H1 (cell line): ENCODE measurements at regions not wholly inside any gene's neighbourhood (a gene's known extent, or its start where the extent isn't known, plus 50 kb on each side); places are given as distances from the start of the nearest gene placed in this dataset.

Experiments
- CTCF ChIA-PET: fragments of 300-600 bp; sonication (Branson Sonifier 250); formaldehyde crosslinking; loops from one replicate; lab custom pipeline; 2021; ENCODE audit not compliant: partially characterized antibody; lab: Charles Lee
- POLR2A ChIA-PET: fragments of 300-600 bp; sonication (Branson Sonifier 250); formaldehyde crosslinking; loops from one replicate; lab custom pipeline; 2021; ENCODE audit warnings: inconsistent platforms; ENCODE audit not compliant: partially characterized antibody; lab: Charles Lee
- DNase-seq, 2 experiments: peaks; one replicate each; pipeline versions ENCODE4 v3.0.0 to v3.0.0-alpha.2; 2010 to 2022; ENCODE audit warnings: low spot score in 2 of 2, low read depth in 1 of 2, mixed read lengths in 1 of 2
- FAIRE-seq: peaks from 2 replicates; lab custom pipeline; 2011; peaks lifted over from hg19 to GRCh38; lab: Jason Lieb, UNC
- H2AFZ ChIP-seq: 2 replicates; pipeline ENCODE4 v1.8.1; 2012; ENCODE audit warnings: low read length, inconsistent platforms
- H2AK5ac ChIP-seq: 2 replicates; pipeline ENCODE4 v1.6.1; 2013; ENCODE audit warnings: low read depth, low read length
- H2BK120ac ChIP-seq: replicated peaks from 2 replicates; pipeline ENCODE3; 2013; ENCODE audit warnings: low read depth, low read length, inconsistent platforms
- H2BK12ac ChIP-seq: 2 replicates; pipeline ENCODE4 v1.6.1; 2013; ENCODE audit warnings: low read depth, low read length
- H2BK15ac ChIP-seq: 2 replicates; pipeline ENCODE4 v1.6.1; 2013; ENCODE audit warnings: low read length
- H2BK20ac ChIP-seq: 2 replicates; pipeline ENCODE4 v1.6.1; 2013; ENCODE audit warnings: low read length
- H2BK5ac ChIP-seq: 2 replicates; pipeline ENCODE4 v1.6.1; 2013; ENCODE audit warnings: low read depth, low read length
- H3K14ac ChIP-seq: 2 replicates; pipeline ENCODE4 v1.6.1; 2013; ENCODE audit warnings: inconsistent platforms; ENCODE audit not compliant: insufficient read length
- H3K18ac ChIP-seq: 2 replicates; pipeline ENCODE4 v1.6.1; 2013; ENCODE audit warnings: low read length; ENCODE audit errors: extremely low read depth
- H3K23ac ChIP-seq: 2 replicates; pipeline ENCODE4 v1.6.1; 2013; ENCODE audit warnings: inconsistent platforms; ENCODE audit not compliant: insufficient read length
- H3K23me2 ChIP-seq: 2 replicates; pipeline ENCODE4 v1.6.1; 2013; ENCODE audit warnings: low read depth, low read length
- H3K27ac ChIP-seq: 2 replicates; pipeline ENCODE4 v1.6.1; 2011; ENCODE audit warnings: low read depth, low read length, inconsistent platforms
- H3K27me3 ChIP-seq, 4 experiments: replicated peaks in 1 of 4; 1 replicate in 1 of 4; 2 replicates in 3 of 4; pipeline versions ENCODE4 v1.6.1 to v1.8.1; 2011 to 2013; ENCODE audit warnings: low read length in 3 of 4, mild to moderate bottlenecking in 3 of 4, inconsistent platforms in 2 of 4, mixed read lengths in 2 of 4, moderate library complexity in 1 of 4; ENCODE audit not compliant: control insufficient read depth in 3 of 4, insufficient read depth in 3 of 4; ENCODE audit errors: extremely low read depth in 1 of 4
- H3K36me3 ChIP-seq, 4 experiments: 2 replicates each; pipeline versions ENCODE4 v1.6.1 to v1.8.1; 2011 to 2013; ENCODE audit warnings: mild to moderate bottlenecking in 4 of 4, low read length in 3 of 4, moderate library complexity in 2 of 4, control low read depth in 1 of 4, inconsistent platforms in 1 of 4; ENCODE audit not compliant: insufficient read depth in 4 of 4, control insufficient read depth in 2 of 4
- H3K4ac ChIP-seq: replicated peaks from 2 replicates; pipeline ENCODE3; 2013; ENCODE audit warnings: low read length, low read depth, mixed read lengths, inconsistent platforms; ENCODE audit not compliant: insufficient read length
- H3K4me1 ChIP-seq, 4 experiments: replicated peaks in 1 of 4; 1 replicate in 1 of 4; 2 replicates in 3 of 4; pipeline versions ENCODE4 v1.6.1 to v1.8.1; 2011 to 2013; ENCODE audit warnings: low read length in 3 of 4, inconsistent platforms in 2 of 4, mixed read lengths in 1 of 4; ENCODE audit not compliant: insufficient read depth in 4 of 4, control insufficient read depth in 3 of 4
- H3K4me2 ChIP-seq, 2 experiments: 2 replicates each; pipeline versions ENCODE4 v1.6.1 to v1.8.1; 2011 to 2013; ENCODE audit warnings: low read depth in 2 of 2, low read length in 2 of 2, control low read depth in 1 of 2, inconsistent platforms in 1 of 2, mild to moderate bottlenecking in 1 of 2; ENCODE audit not compliant: insufficient read depth in 1 of 2
- H3K4me3 ChIP-seq, 4 experiments: fragments of 200-600, 300-600 bp in 1 of 4; sonication (generic), shearing (Covaris generic), sonication (Bioruptor Twin) in 1 of 4; 2 replicates each; pipeline versions ENCODE4 v1.5.1 to v1.8.1; 2011 to 2016; ENCODE audit warnings: low read length in 4 of 4, low read depth in 3 of 4, control low read depth in 2 of 4, inconsistent platforms in 2 of 4, mild to moderate bottlenecking in 2 of 4, mixed read lengths in 1 of 4, moderate library complexity in 1 of 4; ENCODE audit not compliant: insufficient read depth in 2 of 4; ENCODE audit errors: extremely low read depth in 1 of 4
- H3K56ac ChIP-seq: replicated peaks from 2 replicates; pipeline ENCODE3; 2013; ENCODE audit warnings: low read depth, mild to moderate bottlenecking, mixed read lengths, low read length, inconsistent platforms; ENCODE audit not compliant: insufficient read length
- H3K79me1 ChIP-seq: 2 replicates; pipeline ENCODE4 v1.6.1; 2013; ENCODE audit warnings: low read depth, low read length, control low read depth
- H3K79me2 ChIP-seq, 2 experiments: 2 replicates each; pipeline versions ENCODE4 v1.6.1 to v1.8.1; 2012 to 2013; ENCODE audit warnings: low read length in 2 of 2, mild to moderate bottlenecking in 2 of 2, inconsistent platforms in 1 of 2; ENCODE audit not compliant: insufficient read depth in 2 of 2, control insufficient read depth in 1 of 2
- H3K9ac ChIP-seq, 4 experiments: replicated peaks in 1 of 4; 1 replicate in 1 of 4; 2 replicates in 3 of 4; pipeline versions ENCODE4 v1.6.1 to v1.8.1; 2011 to 2013; ENCODE audit warnings: low read depth in 3 of 4, low read length in 3 of 4, control low read depth in 2 of 4, mild to moderate bottlenecking in 2 of 4, moderate library complexity in 2 of 4, inconsistent platforms in 1 of 4; ENCODE audit errors: extremely low read depth in 1 of 4
- H3K9me3 ChIP-seq, 2 experiments: 2 replicates each; pipeline versions ENCODE4 v1.6.1 to v1.8.1; 2012 to 2013; ENCODE audit warnings: mild to moderate bottlenecking in 2 of 2, moderate library complexity in 2 of 2, control low read depth in 1 of 2, inconsistent platforms in 1 of 2, low read depth in 1 of 2, low read length in 1 of 2, mixed read lengths in 1 of 2; ENCODE audit not compliant: insufficient read depth in 2 of 2
- H4K20me1 ChIP-seq, 2 experiments: replicated peaks in 1 of 2; 2 replicates each; pipeline versions ENCODE3 to v1.8.1; 2011 to 2013; ENCODE audit warnings: inconsistent platforms in 2 of 2, low read length in 2 of 2, mild to moderate bottlenecking in 1 of 2; ENCODE audit not compliant: insufficient read depth in 2 of 2, control insufficient read depth in 1 of 2
- H4K5ac ChIP-seq: 2 replicates; pipeline ENCODE4 v1.6.1; 2013; ENCODE audit warnings: low read length, low read depth, mixed read lengths, inconsistent platforms; ENCODE audit not compliant: insufficient read length
- H4K8ac ChIP-seq: 2 replicates; pipeline ENCODE4 v1.8.0; 2013; ENCODE audit warnings: mild to moderate bottlenecking, moderate library complexity, low read length, inconsistent platforms; ENCODE audit not compliant: insufficient read depth; ENCODE audit errors: extremely low read depth
- H4K91ac ChIP-seq: replicated peaks from 2 replicates; pipeline ENCODE3; 2013; ENCODE audit warnings: low read length, mixed read lengths, inconsistent platforms; ENCODE audit not compliant: insufficient read length
- BCL11A ChIP-seq, 2 experiments: IDR thresholded peaks; one replicate each; pipeline ENCODE4 v1.6.1; 2011; ENCODE audit warnings: low read depth in 2 of 2, low read length in 2 of 2, mild to moderate bottlenecking in 2 of 2
- CHD2 ChIP-seq: IDR thresholded peaks from 2 replicates; pipeline ENCODE4 v1.6.1; 2012; ENCODE audit warnings: low read length, improper control_type of control experiment
- HDAC2 ChIP-seq, 2 experiments: fragments of 300-600 bp in 1 of 2; sonication (generic) in 1 of 2; IDR thresholded peaks; 2 replicates each; pipeline ENCODE4 v1.6.1; 2011 to 2012; ENCODE audit warnings: low read depth in 2 of 2, low read length in 2 of 2, mild to moderate bottlenecking in 2 of 2, moderate library complexity in 2 of 2, borderline replicate concordance in 1 of 2, inconsistent platforms in 1 of 2
- HDAC6 ChIP-seq: IDR thresholded peaks from one replicate; pipeline ENCODE4 v1.7.1; 2012; ENCODE audit warnings: low read depth, mild to moderate bottlenecking, inconsistent platforms, low read length, moderate library complexity
- POLR2AphosphoS5 ChIP-seq: IDR thresholded peaks from 2 replicates; pipeline ENCODE4 v1.6.1; 2011; ENCODE audit warnings: low read depth, low read length
- RAD21 ChIP-seq, 2 experiments: IDR thresholded peaks in 1 of 2; conservative IDR thresholded peaks in 1 of 2; 2 replicates each; pipeline ENCODE4 v1.6.1; 2011; ENCODE audit warnings: low read depth in 2 of 2, low read length in 2 of 2, improper control_type of control experiment in 1 of 2, inconsistent platforms in 1 of 2, mild to moderate bottlenecking in 1 of 2, moderate library complexity in 1 of 2
- SIN3A ChIP-seq, 2 experiments: IDR thresholded peaks in 1 of 2; conservative IDR thresholded peaks in 1 of 2; 2 replicates each; pipeline ENCODE4 v1.6.1; 2011 to 2012; ENCODE audit warnings: low read length in 2 of 2, improper control_type of control experiment in 1 of 2, low read depth in 1 of 2, mild to moderate bottlenecking in 1 of 2
- SIRT6 ChIP-seq: IDR thresholded peaks from one replicate; pipeline ENCODE4 v1.7.1; 2012; ENCODE audit warnings: low read length, inconsistent platforms
- SP1 ChIP-seq: IDR thresholded peaks from 2 replicates; pipeline ENCODE4 v1.6.1; 2011; ENCODE audit warnings: low read depth, low read length
- SP2 ChIP-seq: IDR thresholded peaks from 2 replicates; pipeline ENCODE4 v1.6.1; 2012; ENCODE audit warnings: mild to moderate bottlenecking, low read length, inconsistent platforms
- TAF1 ChIP-seq: IDR thresholded peaks from 2 replicates; pipeline ENCODE4 v1.6.1; 2011; ENCODE audit warnings: mild to moderate bottlenecking, low read depth, low read length
- WGBS, 2 experiments: shearing (Covaris generic) in 1 of 2; methylation state at CpG; one replicate each; pipeline versions ENCODE4 v1.1.6 to v1.1.7; 2013 to 2015; ENCODE audit warnings: low lambda C conversion rate in 2 of 2, mixed read lengths in 2 of 2, inconsistent platforms in 1 of 2, low coverage in 1 of 2, missing lambda C conversion rate in 1 of 2; ENCODE audit not compliant: insufficient replicate concordance in 2 of 2, insufficient coverage in 1 of 2, insufficient read length in 1 of 2; ENCODE audit errors: extremely low coverage in 1 of 2, missing lambda C conversion rate in 1 of 2; 5-methylcytosine and 5-hydroxymethylcytosine counted together
- TF ChIP-seq, protein P1 (sequence below), 3 experiments: IDR thresholded peaks; 1 replicate in 2 of 3; 2 replicates in 1 of 3; pipeline versions ENCODE4 v1.5.1 to v1.6.1; 2011; ENCODE audit warnings: low read length in 3 of 3, mild to moderate bottlenecking in 3 of 3, inconsistent platforms in 2 of 3, low read depth in 1 of 3, moderate library complexity in 1 of 3; ENCODE audit not compliant: insufficient read depth in 1 of 3; ENCODE audit errors: control extremely low read depth in 1 of 3

DNA sequence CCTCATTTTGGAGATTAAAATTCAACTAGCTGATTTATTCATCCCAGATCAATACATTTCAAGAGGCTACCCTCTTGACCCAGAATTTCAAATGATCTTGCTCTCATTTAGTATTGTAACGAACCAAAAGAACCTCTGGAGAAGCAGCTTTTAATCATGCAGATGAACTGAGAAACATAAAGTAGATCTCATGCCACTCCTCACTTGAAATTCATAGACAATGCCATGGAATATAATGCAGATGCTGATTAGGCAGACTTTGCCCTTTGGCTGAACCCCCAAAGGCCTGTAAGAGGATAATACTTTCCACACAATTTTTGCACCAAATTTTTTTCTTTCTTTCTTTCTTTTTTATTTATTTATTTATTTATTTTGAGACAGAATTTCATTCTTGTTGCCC lies 358.3 kb downstream of the NEK10 start:
- no peaks in the 10 kb centered on the region for H3K9me3 ChIP-seq
- no peak overlapping the region for H3K23ac ChIP-seq
- H2BK5ac ChIP-seq: no peak overlapping the region
- H2AFZ ChIP-seq: no peak overlapping the region
- POLR2A ChIA-PET: interaction anchor here (0.6 kb wide), 1 partner anchor 153 kb away, joined by 3 read pairs; no protein-coding TSS in a partner anchor
- H3K18ac ChIP-seq: no peak overlapping the region
- H3K79me2 ChIP-seq: no peaks in the 10 kb centered on the region
- no peak overlapping the region for H3K27ac ChIP-seq
- H2BK120ac ChIP-seq: no peak overlapping the region
- H2BK12ac ChIP-seq: no peak overlapping the region
- H4K5ac ChIP-seq: no peak overlapping the region
- no peak overlapping the region for H4K8ac ChIP-seq
- H3K79me1 ChIP-seq: no peaks in the 10 kb centered on the region
- DNase-seq (no peak), FAIRE-seq (no peak)
- H4K20me1 ChIP-seq: no peaks in the 10 kb centered on the region
- no peaks in the 10 kb centered on the region for H3K36me3 ChIP-seq
- H2AK5ac ChIP-seq: no peak overlapping the region
- no peak overlapping the region for H2BK15ac ChIP-seq
- H3K56ac ChIP-seq: no peak overlapping the region
- no peaks in the 10 kb centered on the region for H3K4me1 ChIP-seq
- WGBS, 2 experiments: 88% methylated on average over 1 of the region's 1 CpG; no CpG with 5 or more reads in 1 of the 2 experiments
- H4K91ac ChIP-seq: no peak overlapping the region
- H3K14ac ChIP-seq: no peak overlapping the region
- CTCF ChIA-PET: interaction anchor here (0.6 to 2.0 kb wide), 2 partner anchors 11 to 33 kb away, joined by 3 to 8 read pairs; no protein-coding TSS in a partner anchor
- no peaks in the 10 kb centered on the region for H3K27me3 ChIP-seq
- no peak overlapping the region for H2BK20ac ChIP-seq
- no peak overlapping the region for H3K9ac ChIP-seq
- no peak overlapping the region for H3K4ac ChIP-seq
- H3K4me2 ChIP-seq: no peak overlapping the region
- no peaks in the 10 kb centered on the region for H3K23me2 ChIP-seq
- H3K4me3 ChIP-seq: no peak overlapping the region
- TF ChIP-seq, protein P1, sequence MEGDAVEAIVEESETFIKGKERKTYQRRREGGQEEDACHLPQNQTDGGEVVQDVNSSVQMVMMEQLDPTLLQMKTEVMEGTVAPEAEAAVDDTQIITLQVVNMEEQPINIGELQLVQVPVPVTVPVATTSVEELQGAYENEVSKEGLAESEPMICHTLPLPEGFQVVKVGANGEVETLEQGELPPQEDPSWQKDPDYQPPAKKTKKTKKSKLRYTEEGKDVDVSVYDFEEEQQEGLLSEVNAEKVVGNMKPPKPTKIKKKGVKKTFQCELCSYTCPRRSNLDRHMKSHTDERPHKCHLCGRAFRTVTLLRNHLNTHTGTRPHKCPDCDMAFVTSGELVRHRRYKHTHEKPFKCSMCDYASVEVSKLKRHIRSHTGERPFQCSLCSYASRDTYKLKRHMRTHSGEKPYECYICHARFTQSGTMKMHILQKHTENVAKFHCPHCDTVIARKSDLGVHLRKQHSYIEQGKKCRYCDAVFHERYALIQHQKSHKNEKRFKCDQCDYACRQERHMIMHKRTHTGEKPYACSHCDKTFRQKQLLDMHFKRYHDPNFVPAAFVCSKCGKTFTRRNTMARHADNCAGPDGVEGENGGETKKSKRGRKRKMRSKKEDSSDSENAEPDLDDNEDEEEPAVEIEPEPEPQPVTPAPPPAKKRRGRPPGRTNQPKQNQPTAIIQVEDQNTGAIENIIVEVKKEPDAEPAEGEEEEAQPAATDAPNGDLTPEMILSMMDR (IDR thresholded peaks at IDR 0.05; ENCODE audit: control extremely low read depth in 1 of 3, insufficient read depth in 1 of 3, low read depth in 1 of 3, low read length in 3 of 3): no peak
- TF ChIP-seq HDAC2 (IDR thresholded peaks at IDR 0.05; ENCODE audit: borderline replicate concordance in 1 of 2, low read depth in 2 of 2, low read length in 2 of 2) (no peak), HDAC6 (no peak), POLR2AphosphoS5 (no peak), BCL11A (IDR thresholded peaks at IDR 0.05; ENCODE audit: low read depth in 2 of 2, low read length in 2 of 2) (no peak), RAD21 (IDR thresholded peaks at IDR 0.05 in 1 of 2, conservative IDR thresholded peaks at IDR 0.05 in 1 of 2; ENCODE audit: low read depth in 2 of 2, low read length in 2 of 2) (no peak), SP2 (no peak), SP1 (no peak), SIN3A (conservative IDR thresholded peaks at IDR 0.05 in 1 of 2, IDR thresholded peaks at IDR 0.05 in 1 of 2; ENCODE audit: low read depth in 1 of 2, low read length in 2 of 2) (no peak), TAF1 (no peak), SIRT6 (no peak), CHD2 (no peak)
